Naive thymus-derived CD8-positive, alpha-beta T cell (primary cell): ENCODE measurements at regions not wholly inside any gene's neighbourhood (a gene's known extent, or its start where the extent isn't known, plus 50 kb on each side); places are given as distances from the start of the nearest gene placed in this dataset.
"Not testable (repeated sequence)": the region's sequence is repeated elsewhere in the genome, so short reads cannot be mapped to it uniquely, and the experiment has no call there.

Experiments used
- ATAC-seq, 2 donors: fragments of 150-1000 bp; cut with Tn5 transposase in 1 of 2; sonication (Bioruptor Pico), chemical (Tn5 transposase) in 1 of 2; 1 replicate in 1 of 2; 2 replicates in 1 of 2; pipeline ENCODE4 v1.10.0; 2021; ENCODE audit warnings: mild to moderate bottlenecking in 2 of 2, moderate library complexity in 2 of 2
- POLR2A ChIA-PET: fragments of 350-600 bp; sonication (Branson Sonifier 250); formaldehyde crosslinking; loops from one replicate; lab custom pipeline; 2021; ENCODE audit warnings: antibody characterized with exemption; lab: Charles Lee
- DNase-seq, 10 donors: peaks; one replicate each; pipeline versions ENCODE4 v3.0.0 to v3.0.0-alpha.2; 2020 to 2022
- H3K27ac Mint-ChIP-seq, 10 donors: one replicate each; pipeline ENCODE4 v1.8.0; 2020 to 2022; ENCODE audit warnings: mild to moderate bottlenecking in 10 of 10, mixed read lengths in 10 of 10, moderate library complexity in 4 of 10, inconsistent platforms in 1 of 10
- H3K27me3 Mint-ChIP-seq, 5 donors: one replicate each; pipeline ENCODE4 v1.8.0; 2021 to 2022; ENCODE audit warnings: mixed read lengths in 5 of 5
- H3K36me3 Mint-ChIP-seq, 3 donors: one replicate each; pipeline ENCODE4 v1.8.0; 2020 to 2022; ENCODE audit warnings: mixed read lengths in 3 of 3, mild to moderate bottlenecking in 2 of 3, inconsistent platforms in 1 of 3
- H3K4me1 Mint-ChIP-seq, 4 donors: one replicate each; pipeline ENCODE4 v1.8.0; 2021 to 2022; ENCODE audit warnings: mixed read lengths in 4 of 4
- H3K4me3 Mint-ChIP-seq, 10 donors: one replicate each; pipeline ENCODE4 v1.8.0; 2020 to 2022; ENCODE audit warnings: mild to moderate bottlenecking in 10 of 10, mixed read lengths in 10 of 10, moderate library complexity in 6 of 10, inconsistent platforms in 1 of 10
- H3K9me3 Mint-ChIP-seq, 9 donors: one replicate each; pipeline ENCODE4 v1.8.0; 2020 to 2022; ENCODE audit warnings: mixed read lengths in 9 of 9, mild to moderate bottlenecking in 3 of 9, inconsistent platforms in 1 of 9, moderate library complexity in 1 of 9

DNA sequence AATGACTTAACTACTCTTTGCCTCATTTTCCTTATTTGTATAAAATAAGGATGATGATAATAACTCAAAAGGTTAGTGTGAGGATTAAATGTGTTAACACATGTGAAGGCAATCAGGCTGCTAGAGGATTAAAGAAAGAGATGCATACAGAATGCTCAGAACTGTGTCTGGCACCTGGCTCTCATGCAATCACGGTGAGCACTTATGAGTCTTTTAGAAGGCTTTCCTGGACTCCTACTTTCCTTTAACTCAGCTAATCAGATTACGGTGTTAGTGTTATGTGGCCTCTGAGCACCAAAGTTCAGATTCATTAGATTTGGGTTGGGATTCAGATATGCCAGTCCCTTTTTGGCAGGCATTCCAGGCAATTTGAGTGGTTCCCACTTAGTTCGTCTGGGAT lies 311.6 kb upstream of the USP24 start:
- DNase-seq (no peak), ATAC-seq (no peak)
- POLR2A ChIA-PET = no interaction called here
- no peak overlapping the region for H3K27ac Mint-ChIP-seq
- no peaks in the 10 kb centered on the region for H3K4me1 Mint-ChIP-seq
- no peaks in the 10 kb centered on the region for H3K36me3 Mint-ChIP-seq
- peaks cover 2 to 30% (median 3%) of the 10 kb centered on the region in 5 donors for H3K27me3 Mint-ChIP-seq
- H3K4me3 Mint-ChIP-seq = no peak overlapping the region
- no peaks in the 10 kb centered on the region for H3K9me3 Mint-ChIP-seq

DNA sequence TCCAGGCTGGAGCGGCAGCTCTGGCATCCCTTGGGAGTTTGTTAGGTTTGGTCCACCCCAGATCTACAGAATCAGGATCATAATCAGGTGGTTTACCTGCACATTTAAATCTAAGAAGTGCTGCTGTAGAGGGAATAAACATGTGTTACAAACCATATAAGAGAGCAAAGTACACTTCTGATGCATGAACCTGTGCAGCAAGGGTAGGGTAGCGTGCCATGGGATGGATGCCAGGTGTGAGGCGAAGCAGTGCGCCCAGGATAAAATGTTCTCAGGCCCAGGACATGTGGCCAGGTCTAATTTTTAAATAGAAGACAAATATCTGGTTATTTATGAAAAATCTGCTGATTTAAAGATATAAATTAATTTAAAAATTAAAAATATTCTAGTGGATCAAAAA lies 308.8 kb upstream of the USP24 start:
- no peak overlapping the region for H3K4me3 Mint-ChIP-seq
- H3K9me3 Mint-ChIP-seq = no peaks in the 10 kb centered on the region
- no peaks in the 10 kb centered on the region for H3K36me3 Mint-ChIP-seq
- POLR2A ChIA-PET = no interaction called here
- no peak for ATAC-seq
- no peaks in the 10 kb centered on the region for H3K4me1 Mint-ChIP-seq
- no peak overlapping the region for H3K27ac Mint-ChIP-seq
- no peak for DNase-seq
- peaks cover 2 to 22% (median 4%) of the 10 kb centered on the region in 5 donors for H3K27me3 Mint-ChIP-seq

DNA sequence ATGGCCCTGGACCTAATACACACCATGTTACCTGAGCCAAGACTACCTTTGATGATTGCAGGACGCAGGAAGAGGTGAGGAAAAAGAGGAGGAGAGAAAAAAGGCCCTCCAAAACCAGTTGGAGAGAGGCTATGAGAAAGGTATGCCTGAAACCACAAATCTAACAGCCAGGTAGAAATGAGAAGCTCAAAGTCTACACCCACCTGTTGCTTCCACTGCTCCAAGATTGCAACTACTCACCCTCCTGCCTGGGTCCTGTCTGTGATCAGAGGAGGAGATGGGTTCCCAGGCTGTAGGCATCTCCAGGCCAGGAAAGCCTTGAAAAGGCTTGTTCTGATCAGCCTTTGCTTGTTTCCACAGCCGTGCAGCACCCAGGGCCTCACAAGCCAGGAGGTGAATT lies 307.8 kb upstream of the USP24 start:
- peaks cover 0 to 6% (median 0%) of the 10 kb centered on the region in 9 donors for H3K9me3 Mint-ChIP-seq
- H3K36me3 Mint-ChIP-seq = no peaks in the 10 kb centered on the region
- H3K27me3 Mint-ChIP-seq = peaks cover 0 to 30% (median 9%) of the 10 kb centered on the region in 5 donors
- H3K4me3 Mint-ChIP-seq = no peak overlapping the region
- POLR2A ChIA-PET = no interaction called here
- DNase-seq (no peak), ATAC-seq (no peak)
- H3K4me1 Mint-ChIP-seq = no peaks in the 10 kb centered on the region
- H3K27ac Mint-ChIP-seq = no peak overlapping the region

DNA sequence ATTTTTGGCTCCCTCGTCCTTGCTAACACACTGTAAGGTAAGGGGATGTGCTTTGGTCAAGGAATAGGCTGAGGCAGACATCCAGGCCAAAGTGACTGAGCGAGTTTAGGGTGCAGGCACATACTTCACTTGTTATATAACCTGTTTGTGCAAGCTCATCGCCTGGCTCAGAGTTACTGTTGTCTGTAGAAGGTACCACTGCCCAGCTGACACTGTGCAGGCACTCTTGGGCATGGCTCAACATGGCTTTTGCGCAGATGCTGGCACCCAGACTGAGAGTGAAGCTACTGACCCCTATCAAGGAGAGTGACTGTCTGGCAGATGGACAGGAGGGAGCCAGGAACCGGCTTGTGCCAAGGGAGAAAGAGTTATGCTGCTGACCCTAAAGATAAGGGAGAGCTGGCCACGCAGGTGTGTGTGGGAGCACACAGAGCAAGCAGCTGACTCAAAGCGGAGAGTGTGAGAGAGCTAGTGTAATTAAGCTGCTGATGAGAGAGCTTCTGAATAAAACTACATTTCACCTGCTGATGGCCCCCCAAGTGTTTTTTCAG lies 307.3 kb upstream of the USP24 start:
- Mint-ChIP-seq H3K27ac (no peak overlapping the region), H3K36me3 (no peaks in the 10 kb centered on the region), H3K4me1 (no peaks in the 10 kb centered on the region), H3K4me3 (no peak overlapping the region), H3K9me3 (peaks cover 0 to 10% (median 0%) of the 10 kb centered on the region in 9 donors), H3K27me3 (peaks cover 0 to 35% (median 10%) of the 10 kb centered on the region in 5 donors)
- POLR2A ChIA-PET = no interaction called here
- ATAC-seq = no peak
- DNase-seq = no peak

DNA sequence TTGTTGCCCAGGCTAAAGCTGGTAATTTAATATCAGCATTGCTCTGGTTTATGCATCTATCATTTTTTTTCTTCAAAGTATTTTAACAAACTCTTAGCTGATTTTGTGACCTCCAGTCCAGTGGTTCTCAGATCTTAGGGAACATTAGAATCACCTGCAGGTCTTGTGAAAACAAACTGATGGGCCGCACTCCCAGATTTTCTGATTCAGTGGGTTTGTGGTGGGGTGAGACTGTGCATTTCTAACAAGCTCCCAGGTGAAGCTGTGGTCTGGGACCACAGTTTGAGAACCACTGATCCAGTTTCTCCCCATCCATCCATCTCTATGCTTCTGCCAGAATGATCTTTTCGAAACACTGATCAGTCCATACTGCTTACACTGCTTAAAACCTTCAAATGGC lies 305.7 kb upstream of the USP24 start:
- H3K4me1 Mint-ChIP-seq = no peaks in the 10 kb centered on the region
- no peak for DNase-seq
- H3K36me3 Mint-ChIP-seq = no peaks in the 10 kb centered on the region
- no peak overlapping the region for H3K4me3 Mint-ChIP-seq
- POLR2A ChIA-PET = no interaction called here
- ATAC-seq = no peak
- no peak overlapping the region for H3K27ac Mint-ChIP-seq
- H3K9me3 Mint-ChIP-seq = peaks cover 0 to 10% (median 0%) of the 10 kb centered on the region in 9 donors
- H3K27me3 Mint-ChIP-seq = peaks cover 2 to 46% (median 19%) of the 10 kb centered on the region in 5 donors

DNA sequence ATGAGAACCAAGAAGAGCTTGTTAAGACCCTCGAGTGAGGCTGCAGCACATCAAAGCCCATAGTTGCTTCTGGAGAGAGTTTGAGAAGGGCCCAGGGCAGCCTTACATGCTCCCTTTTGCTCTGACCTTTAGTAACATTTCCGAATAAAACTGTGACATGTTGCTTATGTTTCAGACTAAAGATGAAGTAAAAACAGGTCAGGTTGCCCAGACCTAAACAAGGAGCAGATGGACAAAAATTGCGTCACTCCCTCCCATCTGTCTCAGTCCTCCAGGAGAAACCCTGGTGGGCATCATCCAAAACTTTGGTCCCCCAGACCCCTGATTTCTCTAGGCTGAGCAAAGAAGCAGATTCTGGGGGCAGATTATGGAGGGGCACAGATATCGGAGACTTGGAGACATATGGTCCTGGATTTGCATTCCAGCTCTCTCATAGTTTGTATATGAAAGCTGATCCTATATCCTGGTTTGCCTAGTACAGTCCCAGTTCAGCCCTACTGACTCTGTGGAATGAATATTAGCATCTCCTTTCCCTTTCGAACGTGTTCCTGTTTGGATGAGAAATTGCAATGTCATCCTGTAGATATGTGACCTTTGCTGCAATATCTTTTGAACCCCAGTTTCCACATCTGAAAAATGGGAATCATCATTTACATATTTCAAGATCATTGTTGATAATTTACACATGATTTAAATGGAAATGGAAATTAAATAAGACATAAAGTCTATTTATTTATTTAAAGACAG lies 304.9 kb upstream of the USP24 start:
- ATAC-seq (no peak), DNase-seq (no peak)
- Mint-ChIP-seq H3K9me3 (peaks cover 0 to 10% (median 0%) of the 10 kb centered on the region in 9 donors), H3K4me1 (no peaks in the 10 kb centered on the region), H3K4me3 (no peak overlapping the region), H3K36me3 (no peaks in the 10 kb centered on the region), H3K27me3 (peaks cover 2 to 40% (median 19%) of the 10 kb centered on the region in 5 donors), H3K27ac (no peak overlapping the region)
- POLR2A ChIA-PET = no interaction called here

DNA sequence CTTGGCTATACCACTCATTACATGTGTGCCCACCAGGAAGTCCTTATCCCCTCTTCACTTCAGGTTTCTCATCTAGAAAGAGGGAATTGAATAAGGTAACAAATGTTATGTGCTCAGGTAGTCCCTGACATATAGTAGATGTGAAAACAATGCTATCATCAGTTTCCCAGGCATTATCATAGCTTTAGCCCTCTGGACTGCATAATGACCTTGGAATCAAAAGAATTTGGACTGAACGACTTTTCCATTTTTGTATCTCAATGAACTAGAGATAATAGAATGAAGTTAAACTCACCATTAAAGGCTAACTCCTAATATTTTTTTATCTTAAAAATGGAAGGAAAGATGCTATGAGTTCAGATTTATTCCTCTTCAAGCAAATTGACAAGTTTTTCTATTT lies 304.1 kb upstream of the USP24 start:
- peaks cover 0 to 10% (median 0%) of the 10 kb centered on the region in 9 donors for H3K9me3 Mint-ChIP-seq
- no peaks in the 10 kb centered on the region for H3K4me1 Mint-ChIP-seq
- ATAC-seq (no peak), DNase-seq (no peak)
- no peak overlapping the region for H3K27ac Mint-ChIP-seq
- POLR2A ChIA-PET = no interaction called here
- no peaks in the 10 kb centered on the region for H3K36me3 Mint-ChIP-seq
- peaks cover 4 to 40% (median 21%) of the 10 kb centered on the region in 5 donors for H3K27me3 Mint-ChIP-seq
- H3K4me3 Mint-ChIP-seq = no peak overlapping the region

DNA sequence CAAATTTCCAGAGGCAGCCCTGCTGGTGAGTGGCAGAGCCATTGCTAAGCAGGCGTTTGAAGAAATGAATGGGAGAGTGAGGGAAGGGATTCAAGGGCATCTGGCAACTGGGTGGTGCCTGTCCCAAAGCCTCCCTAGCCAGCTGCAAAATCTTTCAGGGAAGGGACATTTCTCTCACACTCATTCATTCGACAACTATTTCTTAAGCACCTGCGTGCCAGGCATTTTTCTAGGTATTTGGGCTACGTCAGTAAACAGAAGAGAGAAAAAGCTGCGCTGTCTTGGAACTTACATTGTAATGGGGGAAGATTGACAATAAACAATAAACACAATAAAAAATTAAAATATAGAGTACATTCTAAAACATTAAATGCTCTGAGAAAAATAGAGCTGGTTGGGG lies 301.9 kb upstream of the USP24 start:
- Mint-ChIP-seq H3K4me1 (no peaks in the 10 kb centered on the region), H3K27me3 (peaks cover 5 to 41% (median 21%) of the 10 kb centered on the region in 5 donors), H3K4me3 (no peak overlapping the region), H3K36me3 (no peaks in the 10 kb centered on the region), H3K9me3 (peaks cover 0 to 10% (median 0%) of the 10 kb centered on the region in 9 donors), H3K27ac (no peak overlapping the region)
- POLR2A ChIA-PET = no interaction called here
- ATAC-seq (no peak), DNase-seq (no peak)

DNA sequence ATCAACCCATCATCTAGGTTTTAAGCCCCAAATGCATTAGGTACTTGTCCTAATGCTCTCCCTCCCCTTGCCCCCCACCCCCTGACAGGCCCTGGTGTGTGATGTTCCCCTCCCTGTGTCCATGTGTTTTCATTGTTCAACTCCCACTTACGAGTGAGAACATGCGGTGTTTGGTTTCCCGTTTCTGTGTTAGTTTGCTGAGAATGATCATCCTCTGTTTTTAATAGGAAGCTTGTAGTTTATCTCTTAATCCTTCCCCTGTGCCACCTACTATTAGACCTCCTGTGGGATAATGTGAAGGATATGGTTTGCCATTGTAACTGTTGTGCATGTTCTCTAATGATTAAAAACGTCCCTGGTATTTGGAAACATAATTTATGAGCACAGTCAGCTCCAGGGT lies 299.4 kb upstream of the USP24 start:
- DNase-seq, H3K9me3 Mint-ChIP-seq, ATAC-seq, H3K27ac Mint-ChIP-seq, POLR2A ChIA-PET, H3K4me1 Mint-ChIP-seq, H3K36me3 Mint-ChIP-seq, H3K4me3 Mint-ChIP-seq: not testable (repeated sequence)
- H3K27me3 Mint-ChIP-seq = peaks cover 5 to 62% (median 23%) of the 10 kb centered on the region in 5 donors

DNA sequence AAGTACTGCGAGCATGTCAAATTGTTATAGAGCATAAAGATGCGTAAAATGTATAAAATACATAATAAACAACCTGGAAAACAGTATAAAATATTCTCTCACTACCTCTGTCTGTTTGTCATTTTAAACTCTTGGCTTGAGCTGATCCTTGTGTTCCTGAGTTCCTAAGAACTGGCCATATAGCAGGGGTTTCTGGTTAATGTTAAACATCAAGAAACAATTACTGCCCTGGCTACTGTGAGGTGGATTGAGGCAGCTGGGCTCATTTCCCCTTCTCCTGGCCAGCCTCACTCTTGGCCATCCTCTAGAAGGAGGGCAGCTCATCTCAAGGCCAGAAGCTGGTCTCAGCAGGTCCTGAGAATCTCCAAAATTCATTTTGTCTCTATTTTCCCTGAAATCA lies 297.3 kb upstream of the USP24 start:
- H3K4me1 Mint-ChIP-seq = no peaks in the 10 kb centered on the region
- H3K9me3 Mint-ChIP-seq = peaks cover 0 to 2% (median 0%) of the 10 kb centered on the region in 9 donors
- POLR2A ChIA-PET = no interaction called here
- ATAC-seq = no peak
- H3K27me3 Mint-ChIP-seq = peaks cover 8 to 56% (median 25%) of the 10 kb centered on the region in 5 donors
- no peaks in the 10 kb centered on the region for H3K36me3 Mint-ChIP-seq
- DNase-seq = no peak
- H3K4me3 Mint-ChIP-seq = no peak overlapping the region
- H3K27ac Mint-ChIP-seq = no peak overlapping the region

DNA sequence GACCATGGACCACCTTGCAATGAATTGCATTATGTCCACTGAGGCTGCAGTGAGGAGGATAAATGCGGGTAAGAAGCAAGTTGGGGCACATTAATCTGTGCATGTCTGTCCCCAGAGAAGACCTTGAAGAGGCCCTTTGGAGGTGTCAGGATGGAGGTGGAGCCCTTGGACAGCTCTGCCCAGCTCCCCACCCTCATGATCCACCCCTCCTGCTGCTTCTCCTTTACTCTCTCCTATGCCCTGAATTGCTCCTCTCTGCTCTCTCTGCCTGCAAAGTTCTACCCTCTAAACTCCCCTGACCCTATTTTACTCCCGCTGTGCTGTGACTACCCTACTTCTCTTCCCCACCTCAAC lies 292.4 kb upstream of the USP24 start:
- H3K36me3 Mint-ChIP-seq = no peaks in the 10 kb centered on the region
- DNase-seq (no peak), ATAC-seq (no peak)
- H3K4me3 Mint-ChIP-seq = no peak overlapping the region
- H3K27me3 Mint-ChIP-seq = peaks cover 14 to 49% (median 19%) of the 10 kb centered on the region in 5 donors
- POLR2A ChIA-PET = no interaction called here
- no peak overlapping the region for H3K27ac Mint-ChIP-seq
- no peaks in the 10 kb centered on the region for H3K4me1 Mint-ChIP-seq
- H3K9me3 Mint-ChIP-seq = no peaks in the 10 kb centered on the region

DNA sequence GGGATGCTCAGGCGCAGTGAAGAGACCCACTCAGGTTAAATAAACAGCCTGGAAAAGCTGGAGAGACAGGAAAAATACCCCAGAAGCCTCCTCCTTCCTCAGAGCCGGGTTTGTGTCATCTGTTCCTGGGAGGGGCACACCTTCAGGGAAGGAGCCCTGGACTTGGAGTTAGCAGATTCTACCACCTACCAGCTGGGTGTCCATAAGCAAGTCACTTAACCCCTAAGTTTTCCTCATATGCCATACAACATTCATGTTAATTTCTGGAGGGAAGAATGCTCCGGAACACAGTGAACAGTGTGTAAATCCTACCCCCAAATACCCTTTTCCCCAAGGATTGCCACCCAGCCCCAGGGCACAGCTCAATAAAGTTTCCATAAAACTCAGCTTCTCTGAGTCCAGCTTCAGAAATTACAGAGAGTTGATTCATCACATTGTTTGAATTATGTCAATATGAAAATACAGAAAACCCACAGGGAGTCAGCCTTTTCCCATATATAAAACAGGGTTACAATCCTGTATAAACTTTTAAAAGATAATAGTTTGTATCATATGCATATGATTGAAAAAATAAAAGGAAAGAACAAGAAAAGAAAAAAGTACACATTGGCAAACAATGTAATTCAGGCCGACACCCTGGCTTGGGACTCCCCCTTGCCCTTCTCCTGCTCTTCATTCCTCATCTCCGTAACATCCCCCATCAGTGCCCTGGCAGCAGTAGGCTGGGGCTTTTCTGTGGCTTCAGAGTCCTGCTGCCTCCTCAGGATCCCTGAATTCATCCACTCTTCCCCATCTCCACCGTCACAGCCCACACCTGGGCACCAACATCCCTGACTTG lies 291.8 kb upstream of the USP24 start:
- no peak overlapping the region for H3K4me3 Mint-ChIP-seq
- H3K36me3 Mint-ChIP-seq = no peaks in the 10 kb centered on the region
- H3K27ac Mint-ChIP-seq = no peak overlapping the region
- peaks cover 14 to 44% (median 19%) of the 10 kb centered on the region in 5 donors for H3K27me3 Mint-ChIP-seq
- ATAC-seq = no peak
- H3K9me3 Mint-ChIP-seq = no peaks in the 10 kb centered on the region
- POLR2A ChIA-PET = no interaction called here
- no peaks in the 10 kb centered on the region for H3K4me1 Mint-ChIP-seq
- DNase-seq = no peak

DNA sequence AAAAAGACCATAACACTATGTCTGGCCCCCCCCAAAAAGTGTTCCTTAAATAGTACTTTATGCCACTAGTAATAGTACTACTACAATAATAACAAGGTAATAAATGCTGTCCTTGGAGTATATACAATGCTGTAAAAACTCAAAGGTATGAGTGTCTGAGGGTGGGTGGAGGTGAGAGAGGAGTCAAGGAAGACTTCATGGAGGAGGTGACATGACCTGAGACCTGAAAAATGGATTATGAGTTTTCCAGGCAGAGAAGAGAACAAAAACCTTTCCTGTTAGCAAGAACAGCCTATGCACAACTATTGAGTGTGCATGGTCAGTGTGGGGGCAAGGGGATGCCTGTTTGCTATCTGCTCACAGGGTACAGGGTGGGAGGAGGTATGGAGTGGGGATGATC lies 290.2 kb upstream of the USP24 start:
- Mint-ChIP-seq H3K36me3 (no peaks in the 10 kb centered on the region), H3K4me3 (no peak overlapping the region), H3K27ac (no peak overlapping the region), H3K9me3 (no peaks in the 10 kb centered on the region), H3K27me3 (peaks cover 14 to 32% (median 21%) of the 10 kb centered on the region in 5 donors), H3K4me1 (no peaks in the 10 kb centered on the region)
- no peak for DNase-seq
- POLR2A ChIA-PET = no interaction called here
- no peak for ATAC-seq
